A549 (cell line): ENCODE measurements at regions not wholly inside any gene's neighbourhood (a gene's known extent, or its start where the extent isn't known, plus 50 kb on each side); places are given as distances from the start of the nearest gene placed in this dataset.

Experiments
- CHD2 ChIP-seq: fragments of 150-350 bp; IDR thresholded peaks from 2 replicates; pipeline ENCODE4 v1.6.1; 2014; ENCODE audit warnings: low read length; ENCODE audit not compliant: partially characterized antibody
- CTCF ChIP-seq: fragments of >200 bp; sonication (Bioruptor Twin); formaldehyde crosslinking; IDR thresholded peaks from 3 replicates; pipeline ENCODE4 v1.5.1; 2016
- EP300 ChIP-seq, 2 experiments: fragments of >200 bp; sonication (Bioruptor Twin); formaldehyde crosslinking; IDR thresholded peaks; 2 replicates in 1 of 2; 3 replicates in 1 of 2; pipeline ENCODE4 v1.6.1; 2016 to 2017

GRCh38 chr20:11540558-11540957, 377.1 kb upstream of the BTBD3 start:
- no peak for TF ChIP-seq CHD2
- TF ChIP-seq EP300 (IDR thresholded peaks at IDR 0.05) = no peak
- TF ChIP-seq CTCF = no peak
